Trophoblast cell (in vitro differentiated cells and primary cell): ENCODE measurements at regions not wholly inside any gene's neighbourhood (a gene's known extent, or its start where the extent isn't known, plus 50 kb on each side); places are given as distances from the start of the nearest gene placed in this dataset.

ENCODE experiments used
- DNase-seq, 2 donors: peaks; one replicate each; pipeline ENCODE4 v3.0.0-alpha.2; 2016
- H2AFZ ChIP-seq: 2 replicates; pipeline ENCODE4 v1.6.1; 2013; ENCODE audit warnings: low read length, moderate library complexity, mild to moderate bottlenecking; ENCODE audit not compliant: insufficient read depth, poor library complexity
- H2AK5ac ChIP-seq: 2 replicates; pipeline ENCODE4 v1.6.1; 2013; ENCODE audit warnings: mild to moderate bottlenecking, low read length
- H2BK120ac ChIP-seq: 2 replicates; pipeline ENCODE4 v1.6.1; 2013; ENCODE audit warnings: low read length, mild to moderate bottlenecking, moderate library complexity; ENCODE audit not compliant: insufficient read depth, poor library complexity
- H2BK12ac ChIP-seq: 2 replicates; pipeline ENCODE4 v1.6.1; 2013; ENCODE audit warnings: mild to moderate bottlenecking, low read length, moderate library complexity
- H2BK5ac ChIP-seq: 2 replicates; pipeline ENCODE4 v1.6.1; 2013; ENCODE audit warnings: low read length, low read depth, moderate library complexity, mild to moderate bottlenecking; ENCODE audit not compliant: poor library complexity
- H3K14ac ChIP-seq: 2 replicates; pipeline ENCODE4 v1.6.1; 2013; ENCODE audit warnings: mild to moderate bottlenecking, low read length
- H3K18ac ChIP-seq: 2 replicates; pipeline ENCODE4 v1.6.1; 2013; ENCODE audit warnings: mild to moderate bottlenecking, low read length
- H3K23ac ChIP-seq: 2 replicates; pipeline ENCODE4 v1.6.1; 2013; ENCODE audit warnings: low read length
- H3K27ac ChIP-seq: 2 replicates; pipeline ENCODE4 v1.5.1; 2013; ENCODE audit warnings: low read depth, mild to moderate bottlenecking, inconsistent platforms, low read length, moderate library complexity
- H3K27me3 ChIP-seq: 2 replicates; pipeline ENCODE4 v1.6.1; 2013; ENCODE audit warnings: inconsistent platforms, mild to moderate bottlenecking, low read length, moderate library complexity; ENCODE audit not compliant: insufficient read depth
- H3K36me3 ChIP-seq, 2 experiments: 1 replicate in 1 of 2; 2 replicates in 1 of 2; pipeline ENCODE4 v1.6.1; 2013; ENCODE audit warnings: low read length in 2 of 2, mild to moderate bottlenecking in 2 of 2, moderate library complexity in 1 of 2; ENCODE audit not compliant: insufficient read depth in 2 of 2, control insufficient read depth in 1 of 2
- H3K4ac ChIP-seq: 2 replicates; pipeline ENCODE4 v1.6.1; 2013; ENCODE audit warnings: low read depth, mild to moderate bottlenecking, low read length, moderate library complexity
- H3K4me1 ChIP-seq, 2 experiments: 1 replicate in 1 of 2; 2 replicates in 1 of 2; pipeline ENCODE4 v1.6.1; 2013; ENCODE audit warnings: low read length in 2 of 2, mild to moderate bottlenecking in 2 of 2, moderate library complexity in 1 of 2; ENCODE audit not compliant: insufficient read depth in 2 of 2, control insufficient read depth in 1 of 2
- H3K4me2 ChIP-seq: 2 replicates; pipeline ENCODE4 v1.6.1; 2013; ENCODE audit warnings: inconsistent platforms, mild to moderate bottlenecking, low read length, moderate library complexity
- H3K4me3 ChIP-seq: 2 replicates; pipeline ENCODE4 v1.5.1; 2013; ENCODE audit warnings: mild to moderate bottlenecking, low read depth, low read length, inconsistent platforms
- H3K79me1 ChIP-seq: one replicate; pipeline ENCODE4 v1.6.1; 2013; ENCODE audit warnings: low read length
- H3K79me2 ChIP-seq: 2 replicates; pipeline ENCODE4 v1.6.1; 2013; ENCODE audit warnings: low read length, mild to moderate bottlenecking; ENCODE audit not compliant: control insufficient read depth, insufficient read depth, poor library complexity
- H3K9ac ChIP-seq: 2 replicates; pipeline ENCODE4 v1.6.1; 2013; ENCODE audit warnings: mild to moderate bottlenecking, low read length
- H3K9me3 ChIP-seq: 2 replicates; pipeline ENCODE4 v1.6.1; 2013; ENCODE audit warnings: low read depth, mild to moderate bottlenecking, control low read depth, inconsistent platforms, low read length; ENCODE audit not compliant: insufficient read depth
- H4K12ac ChIP-seq: 2 replicates; pipeline ENCODE4 v1.6.1; 2013; ENCODE audit warnings: low read depth, mild to moderate bottlenecking, low read length, moderate library complexity
- H4K8ac ChIP-seq: 2 replicates; pipeline ENCODE4 v1.6.1; 2013; ENCODE audit warnings: low read depth, mild to moderate bottlenecking, low read length, moderate library complexity
- H4K91ac ChIP-seq: one replicate; pipeline ENCODE4 v1.6.1; 2013; ENCODE audit warnings: low read depth, mild to moderate bottlenecking, low read length, moderate library complexity
- WGBS: extraction: QIAGEN DNeasy Blood & Tissue Kit; methylation state at CpG from one replicate; pipeline ENCODE4 v1.1.7; 2013; ENCODE audit warnings: missing lambda C conversion rate; ENCODE audit not compliant: insufficient read length, insufficient coverage; ENCODE audit errors: extremely low coverage; 5-methylcytosine and 5-hydroxymethylcytosine counted together

DNA sequence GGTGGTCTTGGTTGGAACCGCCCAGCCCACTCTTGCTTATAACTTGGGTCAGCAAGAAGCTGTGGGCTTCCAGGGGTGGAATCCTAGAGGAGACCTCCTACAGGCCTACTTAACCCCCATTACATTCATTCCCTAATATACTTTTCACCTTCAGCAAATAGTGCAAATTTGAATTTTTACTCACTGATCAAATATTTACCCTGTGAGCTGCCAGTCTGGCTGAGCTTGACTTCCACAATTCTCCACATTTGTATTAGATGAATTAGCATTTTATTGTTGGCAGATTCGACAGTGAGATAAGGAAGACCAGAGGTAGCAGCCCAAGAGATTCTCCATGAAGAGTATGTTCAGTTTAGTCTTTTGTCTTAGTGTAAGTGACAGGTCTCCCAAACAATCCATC, 199.6 kb downstream of the BCOR start:
- Histone ChIP-seq H2AFZ (no peak overlapping the region), H4K91ac (peak overlapping the region; percentile 28), H3K79me1 (peaks cover 12% of the 10 kb centered on the region), H2BK12ac (peak overlapping the region; percentile 87), H3K4ac (no peak overlapping the region), H3K4me3 (no peak overlapping the region), H3K9me3 (no peaks in the 10 kb centered on the region), H3K23ac (no peak overlapping the region), H2BK5ac (no peak overlapping the region), H3K4me1 (peaks cover 12 to 20% of the 10 kb centered on the region in 2 experiments), H2BK120ac (no peak overlapping the region), H2AK5ac (no peak overlapping the region), H3K9ac (no peak overlapping the region), H3K18ac (no peak overlapping the region), H3K27ac (no peak overlapping the region), H3K14ac (no peak overlapping the region), H3K79me2 (peaks cover 2% of the 10 kb centered on the region), H3K36me3 (no peaks in the 10 kb centered on the region), H4K8ac (no peak overlapping the region), H3K4me2 (no peak overlapping the region), H3K27me3 (no peaks in the 10 kb centered on the region), H4K12ac (no peak overlapping the region)
- DNase-seq: no peak
- no CpG with 5 or more reads among the region's 2 CpGs for WGBS

GRCh38 chrX:39899059-39899458, 198.7 kb downstream of the BCOR start:
- no peak overlapping the region for H3K4ac ChIP-seq
- H2AFZ ChIP-seq: no peak overlapping the region
- H2BK5ac ChIP-seq: no peak overlapping the region
- H4K91ac ChIP-seq: no peak overlapping the region
- no peaks in the 10 kb centered on the region for H3K27me3 ChIP-seq
- no peak overlapping the region for H3K4me2 ChIP-seq
- H4K8ac ChIP-seq: no peak overlapping the region
- no peak overlapping the region for H4K12ac ChIP-seq
- peaks cover 12 to 20% of the 10 kb centered on the region in 2 experiments for H3K4me1 ChIP-seq
- H3K36me3 ChIP-seq: no peaks in the 10 kb centered on the region
- H3K9me3 ChIP-seq: no peaks in the 10 kb centered on the region
- H3K14ac ChIP-seq: no peak overlapping the region
- H3K23ac ChIP-seq: no peak overlapping the region
- H3K9ac ChIP-seq: no peak overlapping the region
- no peak overlapping the region for H3K27ac ChIP-seq
- no CpG with 5 or more reads among the region's 10 CpGs for WGBS
- H2BK120ac ChIP-seq: no peak overlapping the region
- H3K79me2 ChIP-seq: peaks cover 2% of the 10 kb centered on the region
- H2BK12ac ChIP-seq: no peak overlapping the region
- H2AK5ac ChIP-seq: no peak overlapping the region
- H3K4me3 ChIP-seq: no peak overlapping the region
- H3K79me1 ChIP-seq: peaks cover 12% of the 10 kb centered on the region
- H3K18ac ChIP-seq: no peak overlapping the region
- peak; percentile 20 to 54 for DNase-seq

DNA sequence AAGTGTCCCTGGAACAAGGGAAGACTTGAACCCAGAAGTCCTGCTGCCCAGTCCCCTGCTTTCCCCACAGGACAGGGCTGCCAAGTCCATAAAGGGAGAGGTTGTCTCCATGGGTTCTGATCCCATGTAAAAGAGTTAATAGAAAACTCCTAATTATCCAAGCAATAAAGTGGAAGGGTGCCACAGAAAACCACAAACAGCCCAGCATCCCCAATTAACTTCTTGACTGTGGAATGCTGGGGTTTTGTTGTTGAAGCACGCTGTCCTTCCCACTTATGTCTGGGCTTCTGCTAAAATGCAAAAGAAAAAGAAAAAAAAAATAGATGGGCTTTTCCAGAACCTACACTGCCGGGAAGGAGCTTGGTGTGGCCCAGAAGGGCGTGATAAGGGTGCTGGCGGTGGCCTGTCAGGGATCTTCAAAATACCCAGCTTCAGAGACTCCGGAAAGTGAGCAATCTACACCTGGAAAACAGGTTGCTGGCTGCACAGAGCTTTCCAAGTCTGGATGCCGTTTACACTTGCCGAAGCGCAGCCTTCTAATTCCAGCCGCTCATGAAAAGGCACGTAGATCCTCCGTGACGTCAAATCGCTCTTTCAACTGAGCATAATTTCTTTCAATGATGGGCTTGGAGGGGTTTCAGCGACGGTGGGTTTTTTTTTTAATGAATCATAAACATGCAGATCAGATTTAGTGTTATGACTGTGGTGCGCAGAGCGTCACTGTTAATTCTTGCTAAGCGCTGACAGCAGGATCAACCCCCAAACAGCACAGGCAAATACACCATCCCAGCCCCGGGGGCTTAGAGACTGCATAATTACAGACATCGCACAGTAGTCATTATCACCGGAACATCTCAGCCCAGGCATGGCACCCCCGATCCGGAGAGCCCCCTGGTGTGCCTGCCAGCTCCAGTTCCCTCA, 197.6 kb downstream of the BCOR start:
- Histone ChIP-seq H2AK5ac (no peak overlapping the region), H4K91ac (no peak overlapping the region), H3K27ac (no peak overlapping the region), H3K27me3 (no peaks in the 10 kb centered on the region), H3K4me3 (no peak overlapping the region), H3K9me3 (no peaks in the 10 kb centered on the region), H3K4me1 (peaks cover 16 to 26% of the 10 kb centered on the region in 2 experiments), H3K4ac (no peak overlapping the region), H4K8ac (no peak overlapping the region), H4K12ac (no peak overlapping the region), H2BK120ac (no peak overlapping the region), H2AFZ (no peak overlapping the region), H3K9ac (no peak overlapping the region), H3K14ac (no peak overlapping the region), H3K36me3 (no peaks in the 10 kb centered on the region), H2BK5ac (no peak overlapping the region), H2BK12ac (peak overlapping the region; percentile 56), H3K4me2 (no peak overlapping the region), H3K79me2 (peaks cover 2% of the 10 kb centered on the region), H3K79me1 (peaks cover 12% of the 10 kb centered on the region), H3K18ac (no peak overlapping the region), H3K23ac (no peak overlapping the region)
- no CpG with 5 or more reads among the region's 23 CpGs for WGBS
- DNase-seq: peak; percentile 59 to 71

DNA sequence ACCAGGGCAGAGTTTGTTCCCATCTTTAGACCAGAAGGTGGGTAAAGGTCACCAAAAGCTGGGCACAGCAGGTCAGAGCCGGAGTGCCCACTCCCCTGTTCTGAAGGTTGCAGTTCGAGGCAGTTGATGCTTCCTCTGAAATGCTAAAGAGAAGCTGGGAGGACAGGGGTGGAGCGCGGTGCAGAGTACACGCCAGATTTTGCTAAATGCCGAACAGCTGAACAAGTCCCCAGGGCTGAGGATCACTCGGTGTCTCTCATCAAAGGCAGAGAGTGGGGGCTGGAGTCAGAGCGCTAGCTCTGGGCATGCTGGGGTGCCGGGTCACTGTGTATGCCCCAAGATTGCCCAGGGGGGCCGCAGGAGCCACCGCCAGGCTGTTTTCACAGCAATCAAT, 197.0 kb downstream of the BCOR start:
- no CpG with 5 or more reads among the region's 11 CpGs for WGBS
- Histone ChIP-seq H3K79me1 (peaks cover 11% of the 10 kb centered on the region), H3K9me3 (no peaks in the 10 kb centered on the region), H3K27ac (no peak overlapping the region), H3K4me3 (no peak overlapping the region), H3K4me2 (no peak overlapping the region), H2BK120ac (peak overlapping the region; percentile 39), H2AFZ (no peak overlapping the region), H2BK5ac (no peak overlapping the region), H3K18ac (no peak overlapping the region), H4K12ac (no peak overlapping the region), H4K8ac (peak overlapping the region; percentile 38), H3K14ac (no peak overlapping the region), H3K27me3 (no peaks in the 10 kb centered on the region), H3K36me3 (no peaks in the 10 kb centered on the region), H3K4ac (no peak overlapping the region), H2BK12ac (peak overlapping the region; percentile 56), H3K79me2 (peaks cover 2% of the 10 kb centered on the region), H2AK5ac (no peak overlapping the region), H3K4me1 (peaks cover 20 to 29% of the 10 kb centered on the region in 2 experiments), H4K91ac (no peak overlapping the region), H3K9ac (no peak overlapping the region), H3K23ac (no peak overlapping the region)
- DNase-seq: no peak
